SK-N-SH (cell line): ENCODE measurements at regions not wholly inside any gene's neighbourhood (a gene's known extent, or its start where the extent isn't known, plus 50 kb on each side); places are given as distances from the start of the nearest gene placed in this dataset.
"Not testable (repeated sequence)": the region's sequence is repeated elsewhere in the genome, so short reads cannot be mapped to it uniquely, and the experiment has no call there.

Experiments
- CTCF ChIA-PET: fragments of 300-600, 350-600 bp; formaldehyde crosslinking; extraction: SDS; loops from one replicate; lab custom pipeline; 2021; lab: Yijun Ruan, JAX
- POLR2A ChIA-PET: fragments of 350-600 bp; sonication (Branson Sonifier 250); formaldehyde crosslinking; extraction: SDS; loops from one replicate; lab custom pipeline; 2020; ENCODE audit warnings: antibody characterized with exemption, inconsistent platforms; lab: Yijun Ruan, JAX
- DNase-seq: peaks from one replicate; pipeline ENCODE4 v3.0.0; 2012
- H2AFZ ChIP-seq: fragments of 200-600 bp; sonication (generic); 2 replicates; pipeline ENCODE4 v1.8.1; 2016; ENCODE audit warnings: antibody characterized with exemption, mild to moderate bottlenecking, low read depth
- H3F3A ChIP-seq: fragments of 200-600 bp; sonication (generic); replicated peaks from 2 replicates; pipeline ENCODE3; 2016; ENCODE audit warnings: antibody characterized with exemption, mild to moderate bottlenecking; ENCODE audit not compliant: insufficient read depth
- H3K27ac ChIP-seq, 2 experiments: fragments of 200-500 bp in 1 of 2; fragments of 200-600 bp in 1 of 2; sonication (Bioruptor generic) in 1 of 2; sonication (generic), shearing (Covaris generic) in 1 of 2; 2 replicates each; pipeline versions ENCODE4 v1.5.1 to v1.6.1; 2014 to 2016; ENCODE audit warnings: low read depth in 2 of 2, inconsistent platforms in 1 of 2, low read length in 1 of 2, mild to moderate bottlenecking in 1 of 2, mixed read lengths in 1 of 2
- H3K27me3 ChIP-seq: fragments of 200-600 bp; sonication (generic), shearing (Covaris generic); 2 replicates; pipeline ENCODE4 v1.6.1; 2016; ENCODE audit warnings: mixed run types; ENCODE audit not compliant: insufficient read depth
- H3K36me3 ChIP-seq, 2 experiments: fragments of 200-500 bp in 1 of 2; fragments of 200-600 bp in 1 of 2; sonication (Bioruptor generic) in 1 of 2; sonication (generic) in 1 of 2; replicated peaks in 1 of 2; 2 replicates each; pipeline versions ENCODE3 to v1.5.1; 2014 to 2016; ENCODE audit warnings: low read length in 1 of 2, mild to moderate bottlenecking in 1 of 2; ENCODE audit not compliant: insufficient read depth in 2 of 2, control insufficient read depth in 1 of 2
- H3K4me1 ChIP-seq, 2 experiments: fragments of 200-500 bp in 1 of 2; fragments of 200-600 bp in 1 of 2; sonication (Bioruptor generic) in 1 of 2; sonication (generic), shearing (Covaris generic) in 1 of 2; 2 replicates each; pipeline versions ENCODE4 v1.5.1 to v1.6.1; 2014 to 2016; ENCODE audit warnings: low read depth in 1 of 2, low read length in 1 of 2, mixed run types in 1 of 2; ENCODE audit not compliant: insufficient read depth in 2 of 2, control insufficient read depth in 1 of 2
- H3K4me2 ChIP-seq: fragments of 200-600 bp; sonication (generic), shearing (Covaris generic); 2 replicates; pipeline ENCODE4 v1.6.1; 2017; ENCODE audit warnings: mixed run types
- H3K4me3 ChIP-seq, 2 experiments: fragments of 200-500 bp in 1 of 2; fragments of 200-600 bp in 1 of 2; sonication (Bioruptor generic) in 1 of 2; sonication (generic), shearing (Covaris generic) in 1 of 2; 2 replicates each; pipeline versions ENCODE4 v1.5.1 to v1.8.1; 2014 to 2016; ENCODE audit warnings: low read depth in 2 of 2, inconsistent platforms in 1 of 2, low read length in 1 of 2, mild to moderate bottlenecking in 1 of 2, mixed read lengths in 1 of 2, moderate library complexity in 1 of 2
- H3K79me2 ChIP-seq: fragments of 200-600 bp; sonication (generic); 2 replicates; pipeline ENCODE4 v1.8.1; 2017; ENCODE audit warnings: mild to moderate bottlenecking; ENCODE audit not compliant: insufficient read depth
- H3K9ac ChIP-seq: fragments of 200-600 bp; sonication (generic); 2 replicates; pipeline ENCODE4 v1.6.1; 2017; ENCODE audit warnings: mixed run types
- H3K9me2 ChIP-seq: fragments of 200-600 bp; sonication (generic); 2 replicates; pipeline ENCODE4 v1.6.1; 2017; ENCODE audit warnings: mixed run types
- H3K9me3 ChIP-seq: fragments of 200-600 bp; sonication (generic); 2 replicates; pipeline ENCODE4 v1.6.1; 2017; ENCODE audit warnings: mixed run types, mild to moderate bottlenecking, moderate library complexity
- H4K20me1 ChIP-seq: fragments of 200-600 bp; sonication (generic); 2 replicates; pipeline ENCODE4 v1.6.1; 2017; ENCODE audit warnings: mild to moderate bottlenecking, mixed run types; ENCODE audit not compliant: insufficient read depth
- EP300 ChIP-seq, 2 experiments: IDR thresholded peaks; 2 replicates each; pipeline versions ENCODE4 v1.4.0 to v1.6.1; 2012; ENCODE audit warnings: borderline replicate concordance in 1 of 2, low read depth in 1 of 2, low read length in 1 of 2
- EZH2phosphoT487 ChIP-seq: fragments of 200-600 bp; sonication (generic); IDR thresholded peaks from 2 replicates; pipeline ENCODE4 v1.6.1; 2017; ENCODE audit warnings: low read depth, mixed run types, mild to moderate bottlenecking, antibody characterized with exemption, moderate library complexity, borderline replicate concordance
- IRF3 ChIP-seq: fragments of 150-350 bp; IDR thresholded peaks from 2 replicates; pipeline ENCODE4 v1.6.1; 2016; ENCODE audit warnings: mild to moderate bottlenecking, low read depth, low read length
- MXI1 ChIP-seq: IDR thresholded peaks from 2 replicates; pipeline ENCODE4 v1.6.1; 2012; ENCODE audit warnings: mild to moderate bottlenecking, low read depth, low read length, improper control_type of control experiment
- RAD21 ChIP-seq: IDR thresholded peaks from 2 replicates; pipeline ENCODE4 v1.6.1; 2012; ENCODE audit warnings: mild to moderate bottlenecking, low read length
- RFX5 ChIP-seq: IDR thresholded peaks from 2 replicates; pipeline ENCODE4 v1.6.1; 2012; ENCODE audit warnings: mild to moderate bottlenecking, improper control_type of control experiment, low read length
- SIN3A ChIP-seq: IDR thresholded peaks from 2 replicates; pipeline ENCODE4 v1.6.1; 2012; ENCODE audit warnings: low read depth, mild to moderate bottlenecking, low read length, moderate library complexity, borderline replicate concordance
- TAF1 ChIP-seq: IDR thresholded peaks from 2 replicates; pipeline ENCODE4 v1.6.1; 2012; ENCODE audit warnings: low read depth, mild to moderate bottlenecking, low read length, moderate library complexity, borderline replicate concordance
- TCF12 ChIP-seq: IDR thresholded peaks from 2 replicates; pipeline ENCODE4 v1.4.0; 2012
- USF1 ChIP-seq: IDR thresholded peaks from 2 replicates; pipeline ENCODE4 v1.4.0; 2012; ENCODE audit warnings: low read depth, borderline replicate concordance
- USF2 ChIP-seq: fragments of 150-350 bp; IDR thresholded peaks from 2 replicates; pipeline ENCODE4 v1.6.1; 2017; ENCODE audit warnings: antibody characterized with exemption, low read length, low read depth, borderline replicate concordance
- WGBS: methylation state at CpG from one replicate; pipeline ENCODE4 v1.1.6; 2017; ENCODE audit warnings: low lambda C conversion rate; 5-methylcytosine and 5-hydroxymethylcytosine counted together
- TF ChIP-seq, protein P1 (sequence below): IDR thresholded peaks from 2 replicates; pipeline ENCODE4 v1.4.0; 2012; ENCODE audit warnings: low read depth
- TF ChIP-seq, protein P2 (sequence below): IDR thresholded peaks from 2 replicates; pipeline ENCODE4 v1.6.1; 2012; ENCODE audit warnings: mild to moderate bottlenecking, low read depth, low read length, moderate library complexity
- TF ChIP-seq, protein P3 (sequence below): fragments of 200-600 bp; sonication (generic); IDR thresholded peaks from 2 replicates; pipeline ENCODE4 v1.6.1; 2017; ENCODE audit warnings: antibody characterized with exemption, mild to moderate bottlenecking, moderate library complexity

- TF ChIP-seq IRF3 (no peak), TCF12 (no peak), EP300 (IDR thresholded peaks at IDR 0.05; ENCODE audit: borderline replicate concordance in 1 of 2, low read depth in 1 of 2, low read length in 1 of 2) (no peak), TAF1 (no peak)
- TF ChIP-seq, all 33 proteins: peak for 0
These were observed 81.3 kb upstream of the AGR3 start (continued) for GRCh38 chr7:16963044-16963443.

DNA sequence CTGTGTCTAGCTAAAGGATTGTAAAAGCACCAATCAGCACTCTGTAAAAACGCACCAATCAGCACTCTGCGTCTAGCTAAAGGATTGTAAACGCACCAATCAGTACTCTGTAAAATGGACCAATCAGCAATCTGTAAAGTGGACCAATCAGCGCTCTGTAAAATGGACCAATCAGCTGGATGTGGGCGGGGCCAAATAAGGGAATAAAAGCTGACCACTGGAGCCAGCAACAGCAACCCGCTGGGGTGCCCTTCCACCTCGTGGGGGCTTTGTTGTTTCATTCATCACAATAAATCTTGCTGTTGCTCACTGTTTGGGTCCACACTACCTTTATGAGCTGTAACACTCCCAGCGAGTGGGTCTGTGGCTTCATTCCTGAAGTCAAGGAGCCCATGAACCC is 83.9 kb upstream of the AGR3 start:
- H3K36me3 ChIP-seq, H3K4me2 ChIP-seq, H2AFZ ChIP-seq, H3K9me2 ChIP-seq, POLR2A ChIA-PET, H3K9me3 ChIP-seq, H3K4me1 ChIP-seq, H3K79me2 ChIP-seq, H3K4me3 ChIP-seq, H3F3A ChIP-seq, DNase-seq, H4K20me1 ChIP-seq, H3K27ac ChIP-seq, H3K9ac ChIP-seq, H3K27me3 ChIP-seq: not testable (repeated sequence)
- WGBS = 43% methylated on average over 8 of the region's 8 CpGs
- CTCF ChIA-PET = interaction anchor here (1.2 to 1.6 kb wide), 2 partner anchors 17 to 48 kb away, joined by 5 to 7 read pairs; no protein-coding TSS in a partner anchor

GRCh38 chr7:16967300-16967811 is 85.6 kb upstream of the AGR3 start:
- H2AFZ ChIP-seq = no peak overlapping the region
- ChIA-PET CTCF (interaction anchor here (0.9 to 2.2 kb wide), 2 partner anchors 12 to 16 kb away, joined by 4 to 7 read pairs; no protein-coding TSS in a partner anchor), POLR2A (no interaction called here)
- H3K9ac ChIP-seq = no peak overlapping the region
- H3K36me3 ChIP-seq = no peaks in the 10 kb centered on the region
- H3F3A ChIP-seq = no peaks in the 10 kb centered on the region
- peaks cover 7% of the 10 kb centered on the region; the same call in 1 of the 2 replicates for H3K27me3 ChIP-seq
- no peaks in the 10 kb centered on the region for H3K9me2 ChIP-seq
- DNase-seq = no peak
- H3K9me3 ChIP-seq = no peaks in the 10 kb centered on the region
- no peaks in the 10 kb centered on the region for H4K20me1 ChIP-seq
- H3K4me3 ChIP-seq = no peak overlapping the region
- H3K79me2 ChIP-seq = no peaks in the 10 kb centered on the region
- 2% methylated on average over 1 of the region's 1 CpG for WGBS
- no peaks in the 10 kb centered on the region for H3K4me1 ChIP-seq
- H3K27ac ChIP-seq = no peak overlapping the region
- no peak overlapping the region for H3K4me2 ChIP-seq
- TF ChIP-seq, protein P1, sequence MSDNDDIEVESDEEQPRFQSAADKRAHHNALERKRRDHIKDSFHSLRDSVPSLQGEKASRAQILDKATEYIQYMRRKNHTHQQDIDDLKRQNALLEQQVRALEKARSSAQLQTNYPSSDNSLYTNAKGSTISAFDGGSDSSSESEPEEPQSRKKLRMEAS = no peak
- TF ChIP-seq RAD21 (no peak), SIN3A (no peak), RFX5 (no peak), EZH2phosphoT487 (no peak), USF2 (no peak), MXI1 (no peak), EP300 (IDR thresholded peaks at IDR 0.05; ENCODE audit: borderline replicate concordance in 1 of 2, low read depth in 1 of 2, low read length in 1 of 2) (no peak), USF1 (no peak)
- TF ChIP-seq, protein P2, sequence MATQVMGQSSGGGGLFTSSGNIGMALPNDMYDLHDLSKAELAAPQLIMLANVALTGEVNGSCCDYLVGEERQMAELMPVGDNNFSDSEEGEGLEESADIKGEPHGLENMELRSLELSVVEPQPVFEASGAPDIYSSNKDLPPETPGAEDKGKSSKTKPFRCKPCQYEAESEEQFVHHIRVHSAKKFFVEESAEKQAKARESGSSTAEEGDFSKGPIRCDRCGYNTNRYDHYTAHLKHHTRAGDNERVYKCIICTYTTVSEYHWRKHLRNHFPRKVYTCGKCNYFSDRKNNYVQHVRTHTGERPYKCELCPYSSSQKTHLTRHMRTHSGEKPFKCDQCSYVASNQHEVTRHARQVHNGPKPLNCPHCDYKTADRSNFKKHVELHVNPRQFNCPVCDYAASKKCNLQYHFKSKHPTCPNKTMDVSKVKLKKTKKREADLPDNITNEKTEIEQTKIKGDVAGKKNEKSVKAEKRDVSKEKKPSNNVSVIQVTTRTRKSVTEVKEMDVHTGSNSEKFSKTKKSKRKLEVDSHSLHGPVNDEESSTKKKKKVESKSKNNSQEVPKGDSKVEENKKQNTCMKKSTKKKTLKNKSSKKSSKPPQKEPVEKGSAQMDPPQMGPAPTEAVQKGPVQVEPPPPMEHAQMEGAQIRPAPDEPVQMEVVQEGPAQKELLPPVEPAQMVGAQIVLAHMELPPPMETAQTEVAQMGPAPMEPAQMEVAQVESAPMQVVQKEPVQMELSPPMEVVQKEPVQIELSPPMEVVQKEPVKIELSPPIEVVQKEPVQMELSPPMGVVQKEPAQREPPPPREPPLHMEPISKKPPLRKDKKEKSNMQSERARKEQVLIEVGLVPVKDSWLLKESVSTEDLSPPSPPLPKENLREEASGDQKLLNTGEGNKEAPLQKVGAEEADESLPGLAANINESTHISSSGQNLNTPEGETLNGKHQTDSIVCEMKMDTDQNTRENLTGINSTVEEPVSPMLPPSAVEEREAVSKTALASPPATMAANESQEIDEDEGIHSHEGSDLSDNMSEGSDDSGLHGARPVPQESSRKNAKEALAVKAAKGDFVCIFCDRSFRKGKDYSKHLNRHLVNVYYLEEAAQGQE = no peak
- TF ChIP-seq, protein P3, sequence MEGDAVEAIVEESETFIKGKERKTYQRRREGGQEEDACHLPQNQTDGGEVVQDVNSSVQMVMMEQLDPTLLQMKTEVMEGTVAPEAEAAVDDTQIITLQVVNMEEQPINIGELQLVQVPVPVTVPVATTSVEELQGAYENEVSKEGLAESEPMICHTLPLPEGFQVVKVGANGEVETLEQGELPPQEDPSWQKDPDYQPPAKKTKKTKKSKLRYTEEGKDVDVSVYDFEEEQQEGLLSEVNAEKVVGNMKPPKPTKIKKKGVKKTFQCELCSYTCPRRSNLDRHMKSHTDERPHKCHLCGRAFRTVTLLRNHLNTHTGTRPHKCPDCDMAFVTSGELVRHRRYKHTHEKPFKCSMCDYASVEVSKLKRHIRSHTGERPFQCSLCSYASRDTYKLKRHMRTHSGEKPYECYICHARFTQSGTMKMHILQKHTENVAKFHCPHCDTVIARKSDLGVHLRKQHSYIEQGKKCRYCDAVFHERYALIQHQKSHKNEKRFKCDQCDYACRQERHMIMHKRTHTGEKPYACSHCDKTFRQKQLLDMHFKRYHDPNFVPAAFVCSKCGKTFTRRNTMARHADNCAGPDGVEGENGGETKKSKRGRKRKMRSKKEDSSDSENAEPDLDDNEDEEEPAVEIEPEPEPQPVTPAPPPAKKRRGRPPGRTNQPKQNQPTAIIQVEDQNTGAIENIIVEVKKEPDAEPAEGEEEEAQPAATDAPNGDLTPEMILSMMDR = no peak
